T-helper 17 cell (primary cell): ENCODE measurements at regions not wholly inside any gene's neighbourhood (a gene's known extent, or its start where the extent isn't known, plus 50 kb on each side); places are given as distances from the start of the nearest gene placed in this dataset.

Source experiments
- ATAC-seq: fragments of 150-1000 bp; cut with Tn5 transposase; 2 replicates; pipeline ENCODE4 v1.10.0; 2021; ENCODE audit warnings: mild to moderate bottlenecking, moderate library complexity
- DNase-seq, 3 donors: peaks; one replicate each; pipeline versions ENCODE4 v3.0.0 to v3.0.0-alpha.2; 2020 to 2021
- H3K9me3 ChIP-seq: one replicate; pipeline ENCODE4 v1.7.0; 2013; ENCODE audit warnings: low read length, mild to moderate bottlenecking; ENCODE audit not compliant: control insufficient read depth, poor library complexity, severe bottlenecking
- H3K27ac Mint-ChIP-seq: one replicate; pipeline ENCODE4 v1.8.0; 2022; ENCODE audit warnings: mild to moderate bottlenecking, moderate library complexity, mixed read lengths
- H3K27me3 Mint-ChIP-seq: one replicate; pipeline ENCODE4 v1.8.0; 2022; ENCODE audit warnings: mixed read lengths
- H3K36me3 Mint-ChIP-seq: one replicate; pipeline ENCODE4 v1.8.0; 2022; ENCODE audit warnings: low read depth, mixed read lengths
- H3K4me1 Mint-ChIP-seq: one replicate; pipeline ENCODE4 v1.8.0; 2022; ENCODE audit warnings: mild to moderate bottlenecking, mixed read lengths
- H3K4me3 Mint-ChIP-seq: one replicate; pipeline ENCODE4 v1.8.0; 2022; ENCODE audit warnings: mild to moderate bottlenecking, moderate library complexity, mixed read lengths

DNA sequence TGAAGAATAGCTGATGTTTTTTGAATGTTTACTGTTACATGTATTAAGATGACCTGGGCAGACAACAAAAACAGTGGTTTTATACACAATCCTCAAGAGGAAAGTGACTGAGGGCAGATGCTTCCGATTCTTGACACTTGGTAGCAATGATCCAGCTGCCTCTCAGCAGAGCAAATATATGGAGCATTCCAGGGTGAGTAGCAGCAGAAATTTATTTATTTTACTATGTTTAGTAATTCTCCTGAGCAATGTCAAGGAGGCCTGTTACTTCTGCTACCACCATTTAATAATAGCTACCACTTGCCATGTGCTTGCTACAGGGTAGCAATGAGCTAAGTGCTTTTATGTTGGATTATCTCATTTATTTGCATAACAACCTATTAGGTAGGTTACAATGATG lies 69.1 kb upstream of the NR3C1 start:
- ATAC-seq (no peak), DNase-seq (no peak)
- H3K36me3 Mint-ChIP-seq: no peaks in the 10 kb centered on the region
- H3K4me3 Mint-ChIP-seq: no peak overlapping the region
- H3K27ac Mint-ChIP-seq: no peak overlapping the region
- no peaks in the 10 kb centered on the region for H3K9me3 ChIP-seq
- no peaks in the 10 kb centered on the region for H3K27me3 Mint-ChIP-seq
- H3K4me1 Mint-ChIP-seq: no peaks in the 10 kb centered on the region

DNA sequence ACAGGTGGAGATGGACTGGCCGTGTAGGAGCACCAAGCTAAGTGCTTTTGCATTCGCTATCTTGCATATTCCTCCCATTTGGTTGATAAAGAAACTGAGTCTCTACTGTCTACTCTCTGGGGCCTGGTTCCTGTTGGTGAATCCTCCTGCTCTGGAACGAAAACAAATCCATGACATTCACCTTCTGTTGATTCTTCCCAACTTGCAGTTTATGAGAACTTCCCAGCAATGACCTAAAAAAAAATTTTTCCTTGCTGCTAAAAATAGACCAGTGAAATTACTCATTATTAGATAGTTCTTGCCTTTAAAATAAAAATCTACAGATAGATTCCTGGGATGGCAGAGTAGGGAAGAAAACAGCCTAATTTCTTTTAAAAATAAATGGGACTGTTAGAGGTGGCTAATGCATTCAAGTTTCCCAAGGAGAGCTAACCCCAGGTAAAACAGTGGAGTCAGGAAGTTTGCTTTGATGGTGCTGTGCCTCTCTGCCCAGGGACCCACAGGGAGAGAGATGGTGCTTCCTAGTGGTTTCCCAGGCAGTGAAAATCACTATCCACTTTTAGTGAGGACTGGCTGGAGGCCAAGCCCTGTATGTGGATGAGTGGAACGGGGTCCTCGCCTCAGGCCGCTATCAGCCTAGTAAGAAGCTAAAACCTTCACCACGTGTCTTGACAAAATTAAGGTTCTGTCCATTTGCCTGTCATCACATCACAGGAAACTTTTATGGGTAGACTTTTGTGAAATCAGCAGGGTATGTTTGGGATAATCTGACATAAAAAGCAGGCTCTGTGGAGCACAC lies 68.4 kb upstream of the NR3C1 start:
- H3K36me3 Mint-ChIP-seq: no peaks in the 10 kb centered on the region
- DNase-seq (no peak), ATAC-seq (no peak)
- H3K4me3 Mint-ChIP-seq: no peak overlapping the region
- H3K9me3 ChIP-seq: no peaks in the 10 kb centered on the region
- no peak overlapping the region for H3K27ac Mint-ChIP-seq
- no peaks in the 10 kb centered on the region for H3K27me3 Mint-ChIP-seq
- H3K4me1 Mint-ChIP-seq: no peaks in the 10 kb centered on the region

DNA sequence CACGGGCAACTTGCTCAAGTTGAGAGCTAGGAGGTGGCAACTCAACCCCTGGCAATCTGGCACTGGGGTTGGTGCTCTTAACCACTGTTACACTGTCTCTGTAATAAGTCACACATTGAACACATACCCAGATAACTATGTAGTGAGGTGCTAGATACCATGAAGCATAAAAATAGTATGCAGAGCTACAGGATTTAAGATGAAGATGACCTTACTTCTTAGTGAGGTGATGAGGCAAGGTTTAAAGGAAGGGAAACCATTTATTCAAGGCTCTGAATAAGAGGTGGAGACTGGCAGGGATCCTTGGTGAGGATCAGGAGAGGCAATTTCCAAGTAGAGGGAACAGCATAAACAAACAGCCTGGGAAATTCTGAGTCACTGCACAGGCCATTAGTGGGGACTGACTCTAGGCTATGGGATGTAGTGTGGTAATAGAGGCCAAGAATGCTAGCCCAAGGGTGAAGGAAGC lies 67.6 kb upstream of the NR3C1 start:
- Mint-ChIP-seq H3K4me3 (no peak overlapping the region), H3K27ac (no peak overlapping the region), H3K27me3 (no peaks in the 10 kb centered on the region), H3K4me1 (no peaks in the 10 kb centered on the region), H3K36me3 (no peaks in the 10 kb centered on the region)
- H3K9me3 ChIP-seq: no peaks in the 10 kb centered on the region
- DNase-seq: no peak
- no peak for ATAC-seq

DNA sequence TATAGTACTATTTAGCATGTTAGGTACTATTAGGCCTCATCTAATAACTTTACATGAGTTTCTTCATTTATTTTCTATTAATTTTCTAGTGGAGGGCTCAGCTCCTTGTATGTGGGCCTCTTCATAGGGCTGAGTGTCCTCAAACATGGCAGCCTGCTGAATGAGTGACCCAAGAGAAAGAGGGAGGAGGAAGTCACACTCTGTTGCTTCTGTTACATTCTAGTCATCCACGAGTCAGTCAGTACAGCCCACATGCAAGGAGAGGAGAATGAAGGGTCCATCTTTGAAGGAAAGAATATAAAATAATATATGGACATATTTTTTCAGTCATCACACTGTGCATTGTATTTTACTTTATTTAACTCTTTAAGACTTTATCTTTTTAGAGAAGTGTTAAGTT lies 66.6 kb upstream of the NR3C1 start:
- no peak for ATAC-seq
- DNase-seq: no peak
- Mint-ChIP-seq H3K27ac (no peak overlapping the region), H3K4me3 (no peak overlapping the region), H3K4me1 (no peaks in the 10 kb centered on the region), H3K27me3 (no peaks in the 10 kb centered on the region), H3K36me3 (no peaks in the 10 kb centered on the region)
- no peaks in the 10 kb centered on the region for H3K9me3 ChIP-seq

DNA sequence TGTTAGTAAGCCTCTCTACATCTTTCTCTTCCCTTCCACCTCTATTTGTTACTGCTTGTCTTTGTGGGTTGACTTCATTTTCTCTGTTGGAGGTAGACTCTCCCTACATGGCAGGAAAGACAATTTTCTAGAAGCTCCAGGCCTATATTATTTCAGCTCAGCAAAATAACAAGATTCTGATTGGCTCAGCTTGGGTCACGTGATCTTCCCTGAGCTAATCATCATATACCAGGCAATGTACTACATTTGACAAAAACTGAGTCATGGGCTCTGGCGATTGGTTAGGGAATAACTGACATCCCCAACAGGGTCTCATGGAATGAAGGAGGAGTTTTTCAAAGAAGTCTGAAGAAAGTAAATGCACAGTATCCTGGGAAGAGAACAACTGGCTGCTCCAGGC lies 65.6 kb upstream of the NR3C1 start:
- H3K9me3 ChIP-seq: no peaks in the 10 kb centered on the region
- Mint-ChIP-seq H3K4me3 (no peak overlapping the region), H3K27ac (no peak overlapping the region), H3K27me3 (no peaks in the 10 kb centered on the region), H3K4me1 (no peaks in the 10 kb centered on the region), H3K36me3 (no peaks in the 10 kb centered on the region)
- ATAC-seq (no peak), DNase-seq (no peak)

DNA sequence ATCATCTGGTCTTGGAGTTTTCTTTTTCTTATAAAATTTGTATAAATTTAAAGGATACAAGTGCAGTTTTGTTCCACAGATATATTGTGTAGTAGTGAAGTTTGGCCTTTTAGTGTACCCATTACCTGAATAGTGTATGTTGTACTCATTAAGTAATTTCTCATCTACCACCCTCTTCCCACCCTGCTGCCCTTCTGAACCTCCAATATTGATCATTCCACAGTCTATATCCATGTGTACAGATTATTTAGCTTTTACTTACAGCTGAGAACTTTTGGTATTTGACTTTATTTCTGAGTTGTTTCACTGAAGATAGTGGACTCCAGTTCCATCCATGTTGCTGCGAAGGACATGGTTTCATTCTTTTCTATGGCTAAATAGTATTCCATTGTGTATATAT lies 63.1 kb upstream of the NR3C1 start:
- ATAC-seq: no peak
- H3K9me3 ChIP-seq: no peaks in the 10 kb centered on the region
- Mint-ChIP-seq H3K4me3 (no peak overlapping the region), H3K4me1 (no peaks in the 10 kb centered on the region), H3K27me3 (no peaks in the 10 kb centered on the region), H3K36me3 (no peaks in the 10 kb centered on the region), H3K27ac (no peak overlapping the region)
- no peak for DNase-seq

DNA sequence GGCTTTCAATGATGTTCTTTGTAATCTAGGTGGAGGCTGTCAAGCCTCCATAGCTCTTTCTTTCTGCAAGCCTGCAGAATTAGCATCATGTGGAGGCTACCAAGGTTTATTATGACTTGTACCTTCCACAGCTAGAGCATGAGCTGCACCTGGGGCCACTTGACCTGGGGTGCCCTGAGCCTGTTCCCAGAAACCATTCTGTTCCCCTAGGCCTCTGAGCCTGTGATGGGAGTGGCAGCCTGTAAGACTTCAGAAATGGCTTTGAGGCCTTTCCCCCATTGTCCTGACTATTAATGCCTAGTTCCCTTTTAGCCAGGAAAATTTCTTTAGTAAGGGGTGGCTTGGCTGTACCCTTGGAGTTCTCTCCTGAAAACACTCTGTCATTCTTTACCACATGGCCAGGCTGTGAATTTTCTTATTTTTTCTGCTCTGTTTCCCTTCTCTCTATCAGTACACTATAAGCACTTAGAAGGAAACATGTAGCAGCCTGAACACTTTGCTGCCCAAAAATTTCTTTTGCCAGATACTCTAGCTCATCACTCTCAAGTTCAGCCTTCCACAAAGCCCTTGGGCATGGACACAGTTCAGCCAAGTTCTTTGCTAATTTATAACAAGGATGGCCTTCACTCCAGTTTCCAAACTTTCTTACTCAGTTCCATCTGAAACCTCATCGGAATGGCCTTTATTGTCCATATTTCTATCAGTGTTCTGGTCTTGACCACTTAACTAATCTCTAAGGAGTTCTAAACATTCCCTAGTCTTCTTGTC lies 61.4 kb upstream of the NR3C1 start:
- no peak for ATAC-seq
- Mint-ChIP-seq H3K27me3 (no peaks in the 10 kb centered on the region), H3K36me3 (no peaks in the 10 kb centered on the region), H3K4me1 (no peaks in the 10 kb centered on the region), H3K4me3 (no peak overlapping the region), H3K27ac (no peak overlapping the region)
- H3K9me3 ChIP-seq: no peaks in the 10 kb centered on the region
- no peak for DNase-seq

DNA sequence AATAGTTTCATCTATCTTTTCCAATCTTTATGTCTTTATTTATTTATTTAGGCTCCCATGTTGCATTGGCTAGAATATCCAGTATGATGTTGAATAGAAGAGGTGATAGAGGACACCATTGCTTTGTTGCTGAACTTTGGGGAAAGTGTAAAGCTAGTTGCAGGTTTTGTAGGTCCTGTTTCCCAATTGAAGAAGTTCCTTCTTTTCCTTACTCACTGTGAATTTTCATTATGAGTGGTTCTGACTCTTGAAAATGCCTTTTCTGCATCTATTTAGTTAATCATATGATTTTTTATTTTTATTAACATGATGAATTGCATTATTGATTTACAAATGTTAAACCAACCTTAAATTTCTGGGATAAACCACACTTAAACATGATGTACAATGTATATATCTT lies 58.9 kb upstream of the NR3C1 start:
- no peaks in the 10 kb centered on the region for H3K9me3 ChIP-seq
- ATAC-seq: no peak
- Mint-ChIP-seq H3K36me3 (no peaks in the 10 kb centered on the region), H3K4me1 (no peaks in the 10 kb centered on the region), H3K4me3 (no peak overlapping the region), H3K27me3 (no peaks in the 10 kb centered on the region), H3K27ac (peak overlapping the region; percentile 19)
- no peak for DNase-seq

DNA sequence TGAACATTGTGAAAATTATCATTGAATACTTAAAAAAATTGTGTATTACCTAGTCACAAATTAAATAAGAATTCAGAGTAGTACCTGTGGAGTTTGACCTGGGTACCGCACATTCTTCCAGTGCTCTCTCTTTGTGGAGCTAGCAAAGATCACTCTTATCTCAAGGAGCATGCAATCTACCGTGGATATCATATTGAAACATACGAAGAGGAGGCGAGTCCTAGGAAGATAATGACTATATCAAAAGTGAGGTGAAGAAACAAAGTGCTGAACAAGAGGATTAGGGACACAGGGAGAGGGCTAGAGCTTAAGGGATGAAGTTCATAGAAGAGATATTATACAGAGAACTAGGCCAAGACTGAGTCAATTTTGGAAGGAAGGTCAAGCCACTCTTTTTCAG lies 55.9 kb upstream of the NR3C1 start:
- Mint-ChIP-seq H3K36me3 (no peaks in the 10 kb centered on the region), H3K27me3 (no peaks in the 10 kb centered on the region), H3K4me1 (no peaks in the 10 kb centered on the region), H3K4me3 (no peak overlapping the region), H3K27ac (no peak overlapping the region)
- H3K9me3 ChIP-seq: no peaks in the 10 kb centered on the region
- DNase-seq (no peak), ATAC-seq (no peak)

DNA sequence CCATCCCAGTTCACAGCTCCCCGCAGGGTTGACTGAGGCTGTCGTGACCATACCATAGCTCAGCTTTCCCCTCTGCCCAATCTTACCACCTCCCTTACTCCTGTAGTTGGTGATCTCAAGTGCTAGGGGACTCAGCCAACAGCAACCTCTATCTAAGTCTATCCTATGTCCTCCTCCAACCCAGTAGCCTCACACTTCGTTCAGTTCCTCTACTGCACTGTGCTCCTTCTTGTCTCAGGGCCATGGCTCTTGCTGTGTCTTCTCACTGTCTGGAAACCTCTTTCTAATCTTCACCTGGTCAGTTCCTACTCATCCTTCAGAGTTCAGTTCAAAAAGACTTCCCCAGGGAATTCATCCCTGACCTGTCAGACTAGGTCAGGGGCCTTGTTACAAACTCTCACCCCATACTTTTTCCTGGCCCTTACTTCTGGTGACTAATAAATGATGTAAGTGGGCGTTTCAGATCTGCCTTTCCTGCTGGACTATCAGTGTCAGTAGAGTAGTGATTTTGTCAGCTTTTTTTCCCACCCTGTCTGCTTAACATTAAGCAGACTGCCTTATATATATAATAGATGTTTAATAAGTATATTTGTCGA lies 53.6 kb upstream of the NR3C1 start:
- H3K27ac Mint-ChIP-seq: no peak overlapping the region
- DNase-seq (no peak), ATAC-seq (no peak)
- H3K4me3 Mint-ChIP-seq: no peak overlapping the region
- H3K4me1 Mint-ChIP-seq: no peaks in the 10 kb centered on the region
- H3K9me3 ChIP-seq: no peaks in the 10 kb centered on the region
- H3K27me3 Mint-ChIP-seq: no peaks in the 10 kb centered on the region
- H3K36me3 Mint-ChIP-seq: no peaks in the 10 kb centered on the region

DNA sequence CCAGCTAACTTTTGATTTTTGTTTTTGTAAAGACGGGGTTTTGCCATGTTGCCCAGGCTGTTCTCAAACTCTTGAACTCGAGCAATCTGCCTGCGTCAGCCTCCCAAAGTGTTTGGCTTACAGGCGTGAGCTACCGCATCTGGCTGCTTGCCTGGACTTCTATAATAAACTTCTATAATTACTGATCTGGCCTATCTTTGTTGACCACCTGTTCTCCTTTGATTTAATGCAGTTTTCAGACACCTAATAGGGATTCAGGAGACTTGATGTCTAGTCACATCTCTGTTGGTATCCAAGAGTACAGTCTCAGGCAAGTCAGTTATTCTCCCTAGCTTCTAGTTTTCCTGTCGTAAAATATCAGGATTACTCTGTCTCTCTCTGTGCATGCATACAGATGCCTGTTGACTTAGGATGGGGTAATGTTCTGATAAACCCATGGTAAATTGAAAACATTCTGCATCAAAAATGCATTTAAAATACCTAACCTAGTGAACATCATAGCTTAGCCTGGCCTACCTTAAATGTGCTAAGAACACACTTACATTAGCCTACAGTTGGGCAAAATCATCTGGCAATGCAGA lies 51.5 kb upstream of the NR3C1 start:
- no peak for DNase-seq
- H3K4me3 Mint-ChIP-seq: no peak overlapping the region
- no peak for ATAC-seq
- no peaks in the 10 kb centered on the region for H3K4me1 Mint-ChIP-seq
- H3K27ac Mint-ChIP-seq: no peak overlapping the region
- no peaks in the 10 kb centered on the region for H3K27me3 Mint-ChIP-seq
- no peaks in the 10 kb centered on the region for H3K9me3 ChIP-seq
- H3K36me3 Mint-ChIP-seq: no peaks in the 10 kb centered on the region

DNA sequence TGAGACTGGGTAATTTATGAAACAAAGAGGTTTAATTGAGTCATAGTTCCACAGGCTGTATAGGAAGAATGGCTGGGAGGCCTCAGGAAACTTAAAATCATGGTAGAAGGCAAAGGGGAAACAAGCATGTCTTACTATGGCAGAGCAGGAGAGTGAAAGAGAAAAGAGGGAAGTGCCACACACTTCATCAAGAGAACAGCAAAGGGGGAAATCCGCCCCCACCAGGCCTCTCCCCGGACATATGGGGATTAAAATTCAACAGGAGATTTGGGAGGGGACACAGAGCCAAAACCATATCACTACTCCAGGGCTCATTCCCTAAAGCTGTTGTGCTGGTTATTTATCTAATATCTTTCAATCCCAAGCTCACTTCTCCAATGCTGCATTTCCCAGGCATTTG lies 50.2 kb upstream of the NR3C1 start:
- no peaks in the 10 kb centered on the region for H3K9me3 ChIP-seq
- H3K4me1 Mint-ChIP-seq: no peaks in the 10 kb centered on the region
- ATAC-seq (no peak), DNase-seq (no peak)
- no peaks in the 10 kb centered on the region for H3K36me3 Mint-ChIP-seq
- H3K4me3 Mint-ChIP-seq: no peak overlapping the region
- H3K27me3 Mint-ChIP-seq: no peaks in the 10 kb centered on the region
- no peak overlapping the region for H3K27ac Mint-ChIP-seq
